HG02759 (cell line): ENCODE measurements at regions not wholly inside any gene's neighbourhood (a gene's known extent, or its start where the extent isn't known, plus 50 kb on each side); places are given as distances from the start of the nearest gene placed in this dataset.
"Not testable (repeated sequence)": the region's sequence is repeated elsewhere in the genome, so short reads cannot be mapped to it uniquely, and the experiment has no call there.

Experiments used
- ATAC-seq: cut with Tn5 transposase; IDR thresholded peaks from one replicate; pipeline ENCODE4 v1.9.1; 2021; ENCODE audit warnings: mild to moderate bottlenecking, moderate library complexity; ENCODE audit not compliant: unreplicated experiment

DNA sequence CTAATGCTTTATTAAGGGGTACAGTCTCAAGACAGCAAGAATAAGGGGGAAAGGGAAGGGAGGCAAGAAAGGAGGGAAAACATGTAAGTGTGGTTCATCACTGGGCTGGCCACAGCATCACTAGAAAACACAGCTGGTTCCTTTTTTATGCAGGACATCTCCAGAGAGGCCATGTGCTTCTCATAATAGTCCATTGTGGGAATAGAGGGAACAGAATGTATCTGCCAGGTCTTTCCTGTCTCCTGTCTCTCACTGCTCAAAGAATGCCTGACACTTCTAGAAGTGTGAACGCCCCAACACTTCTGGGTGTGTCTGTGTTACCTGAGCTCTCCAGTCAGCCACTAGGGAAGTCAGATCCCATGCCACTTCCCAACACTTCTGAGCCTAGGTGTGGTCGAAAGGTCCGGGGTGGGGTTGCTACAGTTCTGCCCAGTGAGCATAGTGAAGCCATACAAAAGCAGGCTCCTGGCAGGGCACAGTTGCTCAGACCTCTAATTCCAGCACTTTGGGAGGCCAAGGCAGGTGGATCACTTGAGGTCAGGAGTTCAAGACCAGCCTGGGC, 255.6 kb upstream of the SLC30A5 start:
- ATAC-seq: no peak

DNA sequence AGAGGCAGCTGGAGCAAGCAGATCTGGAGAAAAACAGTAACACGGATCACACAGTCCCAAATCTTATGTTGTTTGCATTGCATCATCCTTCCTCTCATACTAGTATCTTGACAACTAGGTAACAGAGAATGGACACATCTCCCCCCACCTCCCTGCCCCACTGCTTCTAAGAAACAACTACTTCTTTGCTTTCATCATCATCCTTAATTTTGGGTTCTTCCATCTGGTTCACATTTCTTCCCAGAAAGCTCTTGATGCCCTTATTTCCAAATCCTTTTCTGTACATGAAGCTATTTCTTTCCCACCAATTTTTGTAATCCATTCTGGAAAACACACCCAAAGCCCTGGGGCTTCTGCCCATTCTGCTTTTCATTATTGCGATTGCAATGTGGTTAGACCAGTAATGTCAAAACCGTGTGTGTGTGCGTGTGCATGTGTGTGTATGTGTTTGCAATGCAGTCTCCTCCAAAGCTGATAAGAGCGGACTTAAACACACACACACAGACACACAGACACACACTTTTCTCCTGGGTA, 254.7 kb upstream of the SLC30A5 start:
- ATAC-seq: no peak

DNA sequence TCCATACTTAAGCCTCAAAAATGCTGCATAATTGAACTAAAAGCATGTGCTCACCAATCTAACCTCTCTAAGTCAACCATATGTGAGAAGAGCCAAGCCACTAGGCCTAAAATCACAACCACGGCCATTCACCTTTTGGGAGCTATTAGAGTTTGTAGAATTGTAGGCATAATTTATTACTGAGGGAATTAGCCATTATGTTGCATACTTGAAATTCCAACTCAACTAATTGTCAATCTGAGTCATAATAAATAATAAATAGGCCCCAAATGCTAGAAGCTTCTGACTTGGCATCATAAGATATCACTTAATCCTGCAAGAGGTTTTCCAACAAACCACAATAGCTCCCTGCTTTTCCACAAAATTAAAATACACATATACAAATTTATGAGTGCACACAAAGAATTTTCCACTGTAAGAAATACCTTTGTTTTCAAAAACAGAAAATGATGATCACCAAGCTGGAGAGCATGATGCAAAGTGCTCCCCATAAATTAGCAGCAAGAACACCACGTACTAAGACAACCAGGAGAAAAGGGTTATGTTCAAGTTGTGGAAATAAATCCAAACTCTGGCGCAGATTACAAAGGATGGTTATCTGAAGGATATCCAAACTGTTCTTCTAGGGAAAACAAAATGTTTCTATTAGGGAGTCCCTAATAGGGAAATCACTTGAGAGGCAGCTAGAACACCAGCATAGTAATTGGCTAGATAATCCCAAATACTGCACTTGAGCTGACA, 250.0 kb upstream of the SLC30A5 start:
- ATAC-seq: no peak

- ATAC-seq: no peak
Observed at GRCh38 chr5:68845131-68845530, 248.7 kb upstream of the SLC30A5 start.

DNA sequence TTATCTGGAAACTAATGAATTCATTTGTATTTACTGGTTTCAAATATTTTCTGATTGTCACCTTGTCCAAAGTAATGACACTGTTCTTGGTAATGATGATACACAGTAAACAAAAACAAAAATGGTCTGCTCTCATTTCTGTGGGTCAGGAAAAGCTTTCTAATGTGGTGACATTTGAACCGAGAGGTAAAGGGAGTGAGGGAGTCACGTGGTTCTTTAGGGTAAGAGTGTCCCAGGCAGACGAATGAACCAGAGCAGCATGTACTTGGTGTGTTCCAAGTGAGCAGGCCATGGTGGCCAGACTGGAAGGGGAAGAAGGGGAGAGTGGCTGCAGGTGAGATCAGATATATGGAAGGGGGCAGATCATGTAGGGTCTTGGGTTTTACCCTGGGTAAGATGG, 247.0 kb upstream of the SLC30A5 start:
- no peak for ATAC-seq

GRCh38 chr5:68848091-68848490, 245.7 kb upstream of the SLC30A5 start:
- ATAC-seq: no peak

DNA sequence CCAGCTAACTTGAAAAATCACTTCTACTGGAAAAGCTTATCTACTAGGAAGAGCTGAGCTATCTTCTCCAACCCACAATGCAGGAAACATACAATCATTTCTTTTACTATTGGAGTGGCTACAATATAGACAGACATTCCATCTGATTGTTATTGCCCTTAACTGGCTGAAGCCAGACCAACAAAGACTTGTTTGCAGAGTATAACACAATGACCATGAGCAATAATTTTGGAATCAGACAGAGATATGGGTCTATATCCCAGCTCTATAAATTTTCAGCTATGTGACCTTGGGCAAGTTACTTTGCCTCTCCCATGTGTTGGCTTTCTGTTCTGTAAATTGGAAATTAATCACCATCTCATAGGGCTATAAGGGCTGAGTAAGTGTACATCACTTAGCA, 244.7 kb upstream of the SLC30A5 start:
- no peak for ATAC-seq

- ATAC-seq: no peak
Observed at GRCh38 chr5:68849906-68850305, 243.9 kb upstream of the SLC30A5 start.

- ATAC-seq: no peak
Observed at GRCh38 chr5:68861099-68861498, 232.7 kb upstream of the SLC30A5 start.

GRCh38 chr5:68862560-68862959, 231.3 kb upstream of the SLC30A5 start:
- ATAC-seq: no peak

- ATAC-seq: not testable (repeated sequence)
Observed at GRCh38 chr5:68865192-68865591, 228.6 kb upstream of the SLC30A5 start.

- no peak for ATAC-seq
Observed at GRCh38 chr5:68872088-68872839, 221.6 kb upstream of the SLC30A5 start.

DNA sequence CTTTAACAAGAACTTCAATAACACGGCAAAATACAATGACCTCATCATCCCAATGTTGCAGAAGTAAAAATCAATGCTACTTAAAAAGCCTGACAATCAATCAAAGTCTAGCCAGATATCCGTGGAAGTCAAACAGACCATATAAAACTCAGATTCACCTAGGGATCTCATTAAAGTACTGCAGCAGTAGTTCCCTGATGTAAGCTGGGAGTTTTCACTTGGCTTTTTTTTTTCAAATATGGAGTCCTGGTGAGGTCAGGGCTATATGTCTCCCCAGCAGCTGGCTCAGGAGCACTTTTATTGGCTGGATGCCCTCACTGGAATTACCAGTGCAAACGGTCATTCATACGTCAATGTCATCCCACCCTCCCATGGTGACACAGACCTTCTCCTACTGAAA, 220.6 kb upstream of the SLC30A5 start:
- no peak for ATAC-seq

GRCh38 chr5:68875351-68875750, 218.5 kb upstream of the SLC30A5 start:
- no peak for ATAC-seq

- no peak for ATAC-seq
Observed at GRCh38 chr5:68883436-68883835, 210.4 kb upstream of the SLC30A5 start.

DNA sequence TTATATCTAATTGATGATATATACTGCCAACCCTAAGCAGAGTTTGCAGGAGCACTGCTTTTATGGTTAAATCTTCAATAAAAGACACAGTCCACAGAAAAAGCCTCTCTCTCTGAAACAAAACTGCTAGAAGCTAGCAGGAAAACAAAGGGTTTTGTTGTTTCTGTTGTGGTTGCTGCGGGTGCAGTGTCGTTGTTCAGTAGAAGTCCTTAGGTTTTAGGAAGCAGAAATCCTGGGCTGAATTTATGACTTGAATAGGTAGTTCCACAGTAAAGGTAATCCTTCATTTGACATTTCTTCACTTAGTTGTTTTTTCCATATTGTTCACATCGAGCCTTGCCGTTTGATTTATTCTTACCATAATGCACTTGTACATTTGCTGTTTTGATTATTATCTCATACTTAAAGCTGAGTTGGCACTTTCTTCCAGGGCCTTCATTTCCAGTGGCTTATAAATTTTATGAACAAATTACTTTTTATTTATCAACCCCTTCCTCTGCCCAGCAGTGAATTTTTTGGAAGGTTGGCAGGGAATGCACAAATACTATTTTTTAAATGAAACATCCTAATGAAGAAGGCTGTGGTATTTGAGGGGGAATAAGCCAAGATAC, 209.6 kb upstream of the SLC30A5 start:
- no peak for ATAC-seq

DNA sequence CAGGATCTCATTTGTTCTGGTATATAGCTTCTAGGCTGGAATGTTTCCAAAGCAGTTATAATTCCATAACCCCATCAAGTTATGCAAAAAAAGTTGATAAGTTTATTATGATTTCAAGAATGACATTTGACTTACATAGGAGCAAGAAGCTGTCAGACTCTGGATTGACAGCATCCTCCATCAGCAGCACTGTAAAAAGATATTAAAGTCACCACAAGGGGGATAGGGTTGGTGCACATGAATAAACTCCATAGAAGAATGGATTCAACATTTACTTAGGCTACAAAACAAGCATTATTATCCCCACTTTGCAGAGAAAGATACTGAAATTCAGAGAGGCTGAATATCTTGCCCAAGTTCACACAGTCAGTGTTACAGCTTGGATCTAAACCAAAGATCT, 208.9 kb upstream of the SLC30A5 start:
- ATAC-seq: no peak

- ATAC-seq: no peak
Observed at GRCh38 chr5:68886814-68887213, 207.0 kb upstream of the SLC30A5 start.

- peak; percentile 70 for ATAC-seq
Observed at GRCh38 chr5:68891718-68892117, 202.1 kb upstream of the SLC30A5 start.

DNA sequence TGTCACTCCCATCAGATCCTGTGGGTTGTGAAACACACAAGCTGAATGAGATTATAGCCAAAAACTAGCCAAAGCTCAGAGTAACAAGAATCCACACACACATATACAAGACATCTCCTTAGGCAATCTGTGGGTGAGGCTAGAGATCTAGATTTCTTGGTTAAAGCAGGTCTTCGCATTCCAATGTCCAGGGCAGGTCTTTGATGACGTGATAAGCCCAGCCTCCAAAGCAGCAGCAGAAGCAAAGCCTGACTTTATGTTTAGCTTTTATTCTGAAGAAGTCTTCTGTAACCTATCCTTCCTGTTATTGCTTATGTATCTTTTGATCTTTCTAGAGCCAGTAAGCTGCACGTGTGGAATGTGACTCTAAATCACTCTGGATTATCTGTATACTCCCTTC, 199.1 kb upstream of the SLC30A5 start:
- ATAC-seq: no peak

DNA sequence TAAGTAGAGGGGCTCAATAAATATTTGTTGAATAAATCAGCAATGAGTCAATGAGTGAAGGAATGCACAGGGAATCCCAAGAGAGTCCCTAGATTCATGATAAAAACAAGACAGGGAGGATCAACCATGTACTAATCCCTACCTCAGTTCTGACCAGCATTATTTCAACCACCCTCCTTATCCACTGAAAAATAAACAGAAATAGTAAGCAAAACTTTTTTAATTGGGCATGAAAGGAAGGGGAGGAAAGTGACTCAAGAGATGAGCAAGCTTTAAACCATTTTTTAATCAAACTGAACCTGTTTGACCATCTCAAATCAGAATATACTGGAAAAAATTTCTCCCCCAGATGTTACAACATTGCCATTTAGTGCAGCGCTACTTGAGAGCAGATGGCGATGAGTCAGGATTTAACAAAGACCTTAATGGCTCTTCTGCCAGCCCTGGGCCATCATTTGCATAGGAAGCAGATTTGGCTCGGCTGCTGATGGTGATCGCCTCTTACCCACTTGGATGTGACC, 194.8 kb upstream of the SLC30A5 start:
- no peak for ATAC-seq
